ENCODE measurements at regions not wholly inside any gene's neighbourhood (a gene's known extent, or its start where the extent isn't known, plus 50 kb on each side); places are given as distances from the start of the nearest gene placed in this dataset.
"Not testable (repeated sequence)": the region's sequence is repeated elsewhere in the genome, so short reads cannot be mapped to it uniquely, and the experiment has no call there.

- Histone ChIP-seq H3K9me3 (replicated peaks) (no peaks in the 10 kb centered on the region), H3K4me1 (no peaks in the 10 kb centered on the region), H3K36me3 (no peaks in the 10 kb centered on the region), H3K27ac (no peak overlapping the region), H3K4me3 (no peak overlapping the region), H3K27me3 (no peaks in the 10 kb centered on the region)
- DNase-seq: no peak
Observed at GRCh38 chr9:111276431-111277128, 53.4 kb downstream of the OR2K2 start.

GRCh38 chr9:111274737-111275136, 55.3 kb downstream of the OR2K2 start:
- H3K27ac ChIP-seq: no peak overlapping the region
- H3K36me3 ChIP-seq: no peaks in the 10 kb centered on the region

GRCh38 chr9:111272581-111272980, 57.4 kb downstream of the OR2K2 start:
- no peaks in the 10 kb centered on the region for H3K36me3 ChIP-seq
- no peaks in the 10 kb centered on the region for H3K9me3 ChIP-seq (replicated peaks)
- no peak overlapping the region for H3K4me3 ChIP-seq
- H3K27ac ChIP-seq: no peak overlapping the region
- no peaks in the 10 kb centered on the region for H3K4me1 ChIP-seq
- H3K27me3 ChIP-seq: no peaks in the 10 kb centered on the region
- DNase-seq: no peak

More at GRCh38 chr9:111274737-111275136, 55.3 kb downstream of the OR2K2 start:
- H3K27me3 ChIP-seq: no peaks in the 10 kb centered on the region
- H3K4me1 ChIP-seq: no peaks in the 10 kb centered on the region
- no peak overlapping the region for H3K4me3 ChIP-seq
- no peaks in the 10 kb centered on the region for H3K9me3 ChIP-seq (replicated peaks)
- DNase-seq: no peak

GRCh38 chr9:111271481-111272080, 58.4 kb downstream of the OR2K2 start:
- Histone ChIP-seq H3K4me1 (no peaks in the 10 kb centered on the region), H3K27ac (no peak overlapping the region), H3K4me3 (no peak overlapping the region), H3K9me3 (replicated peaks) (no peaks in the 10 kb centered on the region), H3K27me3 (no peaks in the 10 kb centered on the region), H3K36me3 (no peaks in the 10 kb centered on the region)
- DNase-seq: no peak

- Histone ChIP-seq H3K27ac (no peak overlapping the region), H3K36me3 (no peaks in the 10 kb centered on the region), H3K4me3 (no peak overlapping the region), H3K27me3 (no peaks in the 10 kb centered on the region), H3K9me3 (replicated peaks) (no peaks in the 10 kb centered on the region), H3K4me1 (no peaks in the 10 kb centered on the region)
- no peak for DNase-seq
Observed at GRCh38 chr9:111271047-111271446, 59.0 kb downstream of the OR2K2 start.

GRCh38 chr9:111266024-111266423, 64.0 kb downstream of the OR2K2 start:
- not testable (repeated sequence) for DNase-seq; H3K27me3 ChIP-seq; H3K27ac ChIP-seq; H3K4me3 ChIP-seq; H3K4me1 ChIP-seq; H3K9me3 ChIP-seq (replicated peaks); H3K36me3 ChIP-seq

- no peak overlapping the region for H3K27ac ChIP-seq
- H3K27me3 ChIP-seq: no peaks in the 10 kb centered on the region
- peak; percentile 22 to 68 for DNase-seq
- no peaks in the 10 kb centered on the region for H3K9me3 ChIP-seq (replicated peaks)
- H3K4me3 ChIP-seq: no peak overlapping the region
- 0 out of 2 replicates have a peak, but pooled peaks cover 5% of the 10 kb centered on the region for H3K4me1 ChIP-seq
- no peaks in the 10 kb centered on the region for H3K36me3 ChIP-seq
Observed at GRCh38 chr9:111263116-111263515, 66.9 kb downstream of the OR2K2 start.

GRCh38 chr9:111258875-111259271, 71.2 kb downstream of the OR2K2 start:
- DNase-seq: no peak
- no peaks in the 10 kb centered on the region for H3K36me3 ChIP-seq
- H3K27me3 ChIP-seq: no peaks in the 10 kb centered on the region
- H3K4me3 ChIP-seq: no peak overlapping the region
- no peak overlapping the region for H3K27ac ChIP-seq
- H3K9me3 ChIP-seq (replicated peaks): no peaks in the 10 kb centered on the region
- 0 out of 2 replicates have a peak, but pooled peaks cover 5% of the 10 kb centered on the region for H3K4me1 ChIP-seq

- Histone ChIP-seq H3K4me1 (0 out of 2 replicates have a peak, but pooled peaks cover 4% of the 10 kb centered on the region), H3K27me3 (no peaks in the 10 kb centered on the region), H3K9me3 (replicated peaks) (no peaks in the 10 kb centered on the region), H3K4me3 (no peak overlapping the region), H3K27ac (no peak overlapping the region), H3K36me3 (no peaks in the 10 kb centered on the region)
- DNase-seq: no peak
Observed at GRCh38 chr9:111258209-111258874, 71.7 kb downstream of the OR2K2 start.

GRCh38 chr9:111253742-111254437, 76.1 kb downstream of the OR2K2 start:
- no peak for DNase-seq
- no peaks in the 10 kb centered on the region for H3K4me1 ChIP-seq
- no peaks in the 10 kb centered on the region for H3K9me3 ChIP-seq (replicated peaks)
- H3K36me3 ChIP-seq: no peaks in the 10 kb centered on the region
- no peaks in the 10 kb centered on the region for H3K27me3 ChIP-seq
- no peak overlapping the region for H3K27ac ChIP-seq
- no peak overlapping the region for H3K4me3 ChIP-seq

GRCh38 chr9:111250875-111251842, 78.9 kb downstream of the OR2K2 start:
- no peaks in the 10 kb centered on the region for H3K36me3 ChIP-seq
- no peak for DNase-seq
- no peak overlapping the region for H3K27ac ChIP-seq
- H3K4me1 ChIP-seq: no peaks in the 10 kb centered on the region
- no peak overlapping the region for H3K4me3 ChIP-seq
- H3K27me3 ChIP-seq: no peaks in the 10 kb centered on the region
- no peaks in the 10 kb centered on the region for H3K9me3 ChIP-seq (replicated peaks)

- Histone ChIP-seq H3K36me3 (no peaks in the 10 kb centered on the region), H3K4me1 (peaks cover 48% of the 10 kb centered on the region), H3K27ac (no peak overlapping the region), H3K9me3 (replicated peaks) (no peaks in the 10 kb centered on the region; the same call in 1 of the 2 replicates), H3K4me3 (no peak overlapping the region), H3K27me3 (no peaks in the 10 kb centered on the region)
- DNase-seq: peak in 1 of 2 experiments; percentile 32
Observed at GRCh38 chr9:111237447-111237846, 92.6 kb downstream of the OR2K2 start.

- H3K4me3 ChIP-seq: no peak overlapping the region
- no peaks in the 10 kb centered on the region for H3K36me3 ChIP-seq
- H3K9me3 ChIP-seq (replicated peaks): no peaks in the 10 kb centered on the region
- peak; percentile 23 to 69 for DNase-seq
- no peaks in the 10 kb centered on the region for H3K27me3 ChIP-seq
- peaks cover 49% of the 10 kb centered on the region for H3K4me1 ChIP-seq
- peak overlapping the region; percentile 3; the same call in 1 of the 2 replicates for H3K27ac ChIP-seq
Observed at GRCh38 chr9:111236332-111236731, 93.7 kb downstream of the OR2K2 start.

GRCh38 chr9:111233963-111234362, 96.1 kb downstream of the OR2K2 start:
- H3K27me3 ChIP-seq: no peaks in the 10 kb centered on the region
- no peaks in the 10 kb centered on the region for H3K9me3 ChIP-seq (replicated peaks)
- H3K4me1 ChIP-seq: peaks cover 49% of the 10 kb centered on the region
- no peaks in the 10 kb centered on the region for H3K36me3 ChIP-seq
- no peak overlapping the region for H3K4me3 ChIP-seq
- no peak overlapping the region for H3K27ac ChIP-seq
- DNase-seq: no peak
